Activated T-cell treated with anti-CD3 and anti-CD28 coated beads, Interleukin-2, amount 50 U/mL, for 72 hours (primary cell): ENCODE measurements at regions not wholly inside any gene's neighbourhood (a gene's known extent, or its start where the extent isn't known, plus 50 kb on each side); places are given as distances from the start of the nearest gene placed in this dataset.
A peak's percentile ranks its signal among the peaks of the same experiment; 100 is the strongest.
"Not testable (repeated sequence)": the region's sequence is repeated elsewhere in the genome, so short reads cannot be mapped to it uniquely, and the experiment has no call there.

Source experiments
- ATAC-seq, 2 donors: fragments of 150-1000 bp; cut with Tn5 transposase; replicated peaks in 1 of 2; 2 replicates each; pipeline ENCODE4 v1.10.0; 2021; ENCODE audit warnings: moderate library complexity in 2 of 2, mild to moderate bottlenecking in 1 of 2
- DNase-seq, 2 donors: peaks; one replicate each; pipeline ENCODE4 v3.0.0; 2021 to 2022; ENCODE audit warnings: mixed read lengths in 1 of 2
- H3K27ac Mint-ChIP-seq: one replicate; pipeline ENCODE4 v1.8.0; 2022; ENCODE audit warnings: mild to moderate bottlenecking, moderate library complexity, mixed read lengths
- H3K27me3 Mint-ChIP-seq: one replicate; pipeline ENCODE4 v1.8.0; 2022; ENCODE audit warnings: low read depth, mixed read lengths
- H3K36me3 Mint-ChIP-seq, 2 donors: one replicate each; pipeline ENCODE4 v1.8.0; 2022; ENCODE audit warnings: mixed read lengths in 2 of 2, mild to moderate bottlenecking in 1 of 2; ENCODE audit not compliant: insufficient read depth in 2 of 2
- H3K4me1 Mint-ChIP-seq: one replicate; pipeline ENCODE4 v1.8.0; 2022; ENCODE audit warnings: low read depth, mixed read lengths
- H3K4me3 Mint-ChIP-seq, 2 donors: one replicate each; pipeline ENCODE4 v1.8.0; 2022; ENCODE audit warnings: mild to moderate bottlenecking in 2 of 2, mixed read lengths in 2 of 2, moderate library complexity in 2 of 2
- H3K9me3 Mint-ChIP-seq, 2 donors: one replicate each; pipeline ENCODE4 v1.8.0; 2022; ENCODE audit warnings: mixed read lengths in 2 of 2

GRCh38 chr16:80242279-80242678, 298.5 kb upstream of the DYNLRB2 start:
- peaks cover 2 to 10% of the 10 kb centered on the region in 2 donors for H3K9me3 Mint-ChIP-seq
- H3K27me3 Mint-ChIP-seq, H3K4me3 Mint-ChIP-seq, DNase-seq, H3K27ac Mint-ChIP-seq, H3K36me3 Mint-ChIP-seq, H3K4me1 Mint-ChIP-seq, ATAC-seq: not testable (repeated sequence)

- H3K36me3 Mint-ChIP-seq: no peaks in the 10 kb centered on the region
- DNase-seq: no peak
- H3K27me3 Mint-ChIP-seq: peaks cover 9% of the 10 kb centered on the region
- H3K4me1 Mint-ChIP-seq: peaks cover 16% of the 10 kb centered on the region
- H3K27ac Mint-ChIP-seq: no peak overlapping the region
- no peak overlapping the region for H3K4me3 Mint-ChIP-seq
- peaks cover 0 to 4% of the 10 kb centered on the region in 2 donors for H3K9me3 Mint-ChIP-seq
- ATAC-seq: no peak
Measured at GRCh38 chr16:80233097-80233835, 307.5 kb upstream of the DYNLRB2 start.

- DNase-seq: peak; percentile 57 to 59
- Mint-ChIP-seq H3K36me3 (no peaks in the 10 kb centered on the region), H3K9me3 (peaks cover 0 to 4% of the 10 kb centered on the region in 2 donors), H3K4me1 (peaks cover 16% of the 10 kb centered on the region), H3K4me3 (peak overlapping the region in 1 of 2 donors; percentile 62), H3K27me3 (peaks cover 11% of the 10 kb centered on the region), H3K27ac (peak overlapping the region; percentile 40)
- peak; percentile 99 to 100 for ATAC-seq
Measured at GRCh38 chr16:80231888-80232287, 308.9 kb upstream of the DYNLRB2 start.

GRCh38 chr16:80231121-80231520, 309.7 kb upstream of the DYNLRB2 start:
- Mint-ChIP-seq H3K27me3 (peaks cover 11% of the 10 kb centered on the region), H3K9me3 (peaks cover 6 to 9% of the 10 kb centered on the region in 2 donors), H3K36me3 (peaks cover 0 to 4% of the 10 kb centered on the region in 2 donors), H3K4me3 (peak overlapping the region; percentile 9 to 27), H3K4me1 (peaks cover 16% of the 10 kb centered on the region), H3K27ac (peak overlapping the region; percentile 30)
- ATAC-seq (no peak), DNase-seq (no peak)

- no peak overlapping the region for H3K27ac Mint-ChIP-seq
Measured at GRCh38 chr16:80230328-80231120, 310.3 kb upstream of the DYNLRB2 start.

GRCh38 chr16:80226499-80226898, 314.3 kb upstream of the DYNLRB2 start:
- peaks cover 6% of the 10 kb centered on the region for H3K4me1 Mint-ChIP-seq
- no peak overlapping the region for H3K4me3 Mint-ChIP-seq
- H3K9me3 Mint-ChIP-seq: peaks cover 8 to 10% of the 10 kb centered on the region in 2 donors
- peaks cover 11% of the 10 kb centered on the region for H3K27me3 Mint-ChIP-seq
- no peak overlapping the region for H3K27ac Mint-ChIP-seq
- peaks cover 0 to 7% of the 10 kb centered on the region in 2 donors for H3K36me3 Mint-ChIP-seq
- no peak for DNase-seq
- ATAC-seq: no peak

More at GRCh38 chr16:80230328-80231120, 310.3 kb upstream of the DYNLRB2 start:
- Mint-ChIP-seq H3K36me3 (peaks cover 0 to 5% of the 10 kb centered on the region in 2 donors), H3K4me3 (no peak overlapping the region), H3K27me3 (peaks cover 11% of the 10 kb centered on the region), H3K9me3 (peaks cover 8 to 10% of the 10 kb centered on the region in 2 donors), H3K4me1 (peaks cover 16% of the 10 kb centered on the region)
- DNase-seq (no peak), ATAC-seq (no peak)

GRCh38 chr16:80210787-80211186, 330.0 kb upstream of the DYNLRB2 start:
- H3K27me3 Mint-ChIP-seq: peaks cover 18% of the 10 kb centered on the region
- no peak for ATAC-seq
- no peak overlapping the region for H3K4me3 Mint-ChIP-seq
- no peak overlapping the region for H3K27ac Mint-ChIP-seq
- no peak for DNase-seq
- no peaks in the 10 kb centered on the region for H3K9me3 Mint-ChIP-seq
- H3K36me3 Mint-ChIP-seq: no peaks in the 10 kb centered on the region
- H3K4me1 Mint-ChIP-seq: no peaks in the 10 kb centered on the region

- DNase-seq (no peak), ATAC-seq (no peak)
- no peaks in the 10 kb centered on the region for H3K36me3 Mint-ChIP-seq
- H3K4me3 Mint-ChIP-seq: no peak overlapping the region
- H3K4me1 Mint-ChIP-seq: no peaks in the 10 kb centered on the region
- H3K9me3 Mint-ChIP-seq: no peaks in the 10 kb centered on the region
- peaks cover 31% of the 10 kb centered on the region for H3K27me3 Mint-ChIP-seq
- H3K27ac Mint-ChIP-seq: no peak overlapping the region
Measured at GRCh38 chr16:80208743-80209142, 332.1 kb upstream of the DYNLRB2 start.

- Mint-ChIP-seq H3K27ac (no peak overlapping the region), H3K36me3 (no peaks in the 10 kb centered on the region), H3K27me3 (peaks cover 33% of the 10 kb centered on the region), H3K9me3 (no peaks in the 10 kb centered on the region), H3K4me3 (no peak overlapping the region), H3K4me1 (no peaks in the 10 kb centered on the region)
- DNase-seq: no peak
- ATAC-seq: no peak
Measured at GRCh38 chr16:80208015-80208414, 332.8 kb upstream of the DYNLRB2 start.

- Mint-ChIP-seq H3K27me3 (peaks cover 37% of the 10 kb centered on the region), H3K4me3 (no peak overlapping the region), H3K9me3 (peaks cover 2 to 7% of the 10 kb centered on the region in 2 donors), H3K4me1 (peaks cover 4% of the 10 kb centered on the region), H3K36me3 (no peaks in the 10 kb centered on the region), H3K27ac (no peak overlapping the region)
- ATAC-seq (no peak), DNase-seq (no peak)
Measured at GRCh38 chr16:80203821-80204220, 337.0 kb upstream of the DYNLRB2 start.

GRCh38 chr16:80202831-80203413, 337.9 kb upstream of the DYNLRB2 start:
- H3K4me3 Mint-ChIP-seq: no peak overlapping the region
- peaks cover 37% of the 10 kb centered on the region for H3K27me3 Mint-ChIP-seq
- H3K36me3 Mint-ChIP-seq: no peaks in the 10 kb centered on the region
- H3K9me3 Mint-ChIP-seq: peaks cover 2 to 7% of the 10 kb centered on the region in 2 donors
- no peak for DNase-seq
- peaks cover 8% of the 10 kb centered on the region for H3K4me1 Mint-ChIP-seq
- H3K27ac Mint-ChIP-seq: no peak overlapping the region
- peak in 1 of 2 donors; percentile 32 for ATAC-seq

- no peak for DNase-seq
- ATAC-seq: no peak
- peaks cover 13% of the 10 kb centered on the region for H3K4me1 Mint-ChIP-seq
- peaks cover 41% of the 10 kb centered on the region for H3K27me3 Mint-ChIP-seq
- no peak overlapping the region for H3K4me3 Mint-ChIP-seq
- H3K36me3 Mint-ChIP-seq: no peaks in the 10 kb centered on the region
- peaks cover 2 to 7% of the 10 kb centered on the region in 2 donors for H3K9me3 Mint-ChIP-seq
- no peak overlapping the region for H3K27ac Mint-ChIP-seq
Measured at GRCh38 chr16:80200079-80200478, 340.7 kb upstream of the DYNLRB2 start.

GRCh38 chr16:80199614-80200013, 341.2 kb upstream of the DYNLRB2 start:
- Mint-ChIP-seq H3K4me1 (peaks cover 13% of the 10 kb centered on the region), H3K4me3 (no peak overlapping the region), H3K27me3 (peaks cover 38% of the 10 kb centered on the region), H3K9me3 (peaks cover 2 to 7% of the 10 kb centered on the region in 2 donors), H3K36me3 (no peaks in the 10 kb centered on the region), H3K27ac (no peak overlapping the region)
- ATAC-seq (no peak), DNase-seq (no peak)
